Activated T-cell treated with anti-CD3 and anti-CD28 coated beads, Interleukin-2, amount 50 U/mL, for 1 hour (primary cell): ENCODE measurements at regions not wholly inside any gene's neighbourhood (a gene's known extent, or its start where the extent isn't known, plus 50 kb on each side); places are given as distances from the start of the nearest gene placed in this dataset.

ENCODE experiments used
- DNase-seq: peaks from one replicate; pipeline ENCODE4 v3.0.0-alpha.2; 2020

- no peak for DNase-seq
Measured at GRCh38 chr11:15589070-15589626, 474.4 kb downstream of the INSC start.

GRCh38 chr11:15590132-15590531, 475.4 kb downstream of the INSC start:
- no peak for DNase-seq

- DNase-seq: no peak
Measured at GRCh38 chr11:15591112-15591537, 476.4 kb downstream of the INSC start.

- DNase-seq: no peak
Measured at GRCh38 chr11:15594607-15595006, 479.9 kb downstream of the INSC start.

GRCh38 chr11:15599376-15599775, 484.7 kb downstream of the INSC start:
- no peak for DNase-seq

GRCh38 chr11:15602047-15602446, 487.3 kb downstream of the INSC start:
- DNase-seq: no peak

- no peak for DNase-seq
Measured at GRCh38 chr11:15602785-15603567, 488.3 kb downstream of the INSC start.

GRCh38 chr11:15605094-15605493, 490.4 kb downstream of the INSC start:
- DNase-seq: no peak

GRCh38 chr11:15607361-15608036, 492.8 kb downstream of the INSC start:
- no peak for DNase-seq

GRCh38 chr11:15609445-15609844, 494.7 kb downstream of the INSC start:
- DNase-seq: no peak

GRCh38 chr11:15610881-15611280, 496.2 kb downstream of the INSC start:
- DNase-seq: no peak

GRCh38 chr11:15613251-15613650, 498.5 kb downstream of the INSC start:
- no peak for DNase-seq

GRCh38 chr11:15613789-15614188, 499.1 kb downstream of the INSC start:
- DNase-seq: no peak

GRCh38 chr11:15615398-15616096, 500.8 kb downstream of the INSC start:
- DNase-seq: no peak

- no peak for DNase-seq
Measured at GRCh38 chr11:15616130-15617105, 501.7 kb downstream of the INSC start.

- DNase-seq: no peak
Measured at GRCh38 chr11:15617126-15617525, 502.4 kb downstream of the INSC start.

GRCh38 chr11:15618583-15619032, 503.9 kb downstream of the INSC start:
- no peak for DNase-seq

GRCh38 chr11:15621565-15621964, 506.8 kb downstream of the INSC start:
- no peak for DNase-seq

GRCh38 chr11:15622231-15622890, 507.6 kb downstream of the INSC start:
- DNase-seq: no peak

GRCh38 chr11:15624701-15625100, 510.0 kb downstream of the INSC start:
- no peak for DNase-seq

GRCh38 chr11:15625691-15626090, 511.0 kb downstream of the INSC start:
- no peak for DNase-seq

- no peak for DNase-seq
Measured at GRCh38 chr11:15627560-15627959, 512.8 kb downstream of the INSC start.
